NB4 (cell line): ENCODE measurements at regions not wholly inside any gene's neighbourhood (a gene's known extent, or its start where the extent isn't known, plus 50 kb on each side); places are given as distances from the start of the nearest gene placed in this dataset.

Experiments
- POLR2A ChIP-seq: IDR thresholded peaks from 2 replicates; pipeline ENCODE4 v1.6.1; 2011; ENCODE audit warnings: mild to moderate bottlenecking; ENCODE audit not compliant: insufficient read length; ENCODE audit errors: extremely low read depth
- TF ChIP-seq, protein P1 (sequence below): IDR thresholded peaks from 2 replicates; pipeline ENCODE4 v1.6.1; 2011; ENCODE audit warnings: low read depth, low read length

DNA sequence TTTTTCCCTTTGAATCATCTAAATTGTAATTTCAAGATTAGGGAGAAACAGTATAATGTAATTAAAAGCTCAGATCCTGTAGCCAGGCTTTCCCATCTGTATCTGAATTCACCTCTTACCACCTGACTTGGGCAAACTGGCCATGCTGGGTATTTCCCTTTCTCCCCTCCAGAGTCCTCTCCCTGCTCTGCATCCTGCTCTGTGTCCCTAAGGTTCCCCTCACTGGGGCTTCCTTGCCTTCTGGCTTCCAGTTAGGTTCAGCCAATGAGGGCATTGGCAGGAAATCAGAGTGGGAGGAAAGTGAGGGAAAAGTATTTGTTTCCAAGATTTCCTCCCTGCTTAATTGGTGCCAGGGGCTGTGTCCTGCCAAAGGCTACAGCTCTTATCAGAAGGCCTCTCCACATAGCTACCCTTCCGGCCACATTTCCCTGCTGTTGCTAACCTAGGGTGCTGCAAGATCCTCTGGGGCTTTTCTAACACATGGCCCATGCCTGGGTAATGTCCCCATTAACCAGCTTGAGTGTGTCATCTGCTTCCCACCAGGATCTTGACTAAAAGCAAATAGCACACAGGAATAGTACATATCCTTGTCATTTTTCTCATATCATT is 51.0 kb upstream of the MPDZ start:
- TF ChIP-seq POLR2A, result no peak
- TF ChIP-seq, protein P1, sequence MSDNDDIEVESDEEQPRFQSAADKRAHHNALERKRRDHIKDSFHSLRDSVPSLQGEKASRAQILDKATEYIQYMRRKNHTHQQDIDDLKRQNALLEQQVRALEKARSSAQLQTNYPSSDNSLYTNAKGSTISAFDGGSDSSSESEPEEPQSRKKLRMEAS, result no peak
